ENCODE measurements at regions not wholly inside any gene's neighbourhood (a gene's known extent, or its start where the extent isn't known, plus 50 kb on each side); places are given as distances from the start of the nearest gene placed in this dataset.

DNA sequence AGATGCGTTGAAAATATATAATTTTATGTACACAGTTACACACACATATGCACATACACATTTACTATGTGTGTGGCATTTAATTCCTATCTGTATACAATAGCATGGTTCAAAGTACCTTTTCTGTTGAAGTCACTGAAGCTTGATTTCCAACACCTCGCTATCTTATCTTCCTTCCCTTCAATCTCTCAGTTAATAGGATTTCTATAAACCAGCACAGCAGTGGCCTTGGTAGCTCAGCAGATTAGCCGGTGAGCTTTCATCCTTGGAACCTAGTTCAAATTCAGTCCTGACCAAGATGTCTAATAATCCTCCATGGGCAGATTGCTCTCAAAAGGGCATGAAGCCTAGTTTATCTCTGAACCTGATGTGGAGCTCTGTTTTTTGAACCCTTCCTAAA, 2389.5 kb downstream of the MAT2B start:
- no peak for DNase-seq (ENCODE audit: low read depth in 2 of 2)

DNA sequence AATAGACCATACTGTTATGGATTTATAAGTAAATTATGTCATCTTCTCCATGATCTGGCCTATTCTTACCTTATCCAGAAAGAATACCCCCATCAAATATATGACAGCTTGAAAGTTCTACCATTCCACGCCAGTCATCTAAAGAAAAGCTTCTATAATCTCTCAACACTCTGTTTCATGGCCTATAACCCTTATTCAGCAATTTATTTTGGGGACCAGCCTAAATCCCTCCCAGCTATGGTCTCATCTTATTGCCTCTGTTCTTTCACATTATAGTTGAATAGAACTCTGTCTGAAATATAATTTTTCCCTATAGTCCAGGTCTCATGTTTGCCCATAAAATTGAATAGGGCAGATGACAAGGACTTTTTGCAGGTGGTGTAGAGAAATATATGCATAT, 2387.6 kb upstream of the WWC1 start:
- DNase-seq (ENCODE audit: low read depth in 2 of 2), result no peak

DNA sequence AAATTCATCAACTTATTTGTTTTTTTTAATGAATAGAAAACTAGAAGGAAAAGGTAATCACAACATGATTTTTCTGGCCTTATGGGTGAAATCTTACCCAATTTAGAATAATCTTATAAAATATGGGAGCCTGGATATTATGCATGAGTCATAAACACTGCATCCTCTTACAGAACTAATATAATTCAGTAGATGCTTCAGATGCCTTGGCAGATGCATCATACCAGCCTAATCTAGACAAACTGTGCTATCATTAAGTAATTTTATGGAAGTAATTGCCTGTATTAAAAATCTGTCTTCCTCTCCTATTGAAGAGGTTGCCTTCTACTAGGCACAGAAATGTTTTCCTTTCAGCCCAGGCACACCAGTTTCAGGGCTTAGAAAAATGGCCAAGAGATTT, 2384.6 kb upstream of the WWC1 start:
- no peak for DNase-seq (ENCODE audit: low read depth in 2 of 2)

DNA sequence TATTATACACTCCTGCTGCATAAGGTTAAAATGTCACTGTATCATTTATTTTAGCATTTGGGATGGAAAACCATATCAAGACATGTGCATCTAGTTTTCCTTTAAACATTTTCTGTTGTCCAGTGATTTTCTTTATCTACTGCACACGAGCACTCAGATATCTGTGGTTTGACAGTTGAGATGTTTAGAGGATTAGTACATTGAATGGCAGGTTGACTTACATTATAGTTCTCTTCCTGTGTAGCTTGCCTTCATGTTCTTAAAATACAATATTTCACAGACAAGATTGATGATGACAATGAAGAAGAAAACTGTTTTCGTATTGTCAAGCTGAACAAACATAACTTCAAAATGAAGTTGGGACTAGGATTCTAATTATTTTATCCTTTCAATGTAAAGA, 2378.4 kb upstream of the WWC1 start:
- no peak for DNase-seq (ENCODE audit: low read depth in 2 of 2)

DNA sequence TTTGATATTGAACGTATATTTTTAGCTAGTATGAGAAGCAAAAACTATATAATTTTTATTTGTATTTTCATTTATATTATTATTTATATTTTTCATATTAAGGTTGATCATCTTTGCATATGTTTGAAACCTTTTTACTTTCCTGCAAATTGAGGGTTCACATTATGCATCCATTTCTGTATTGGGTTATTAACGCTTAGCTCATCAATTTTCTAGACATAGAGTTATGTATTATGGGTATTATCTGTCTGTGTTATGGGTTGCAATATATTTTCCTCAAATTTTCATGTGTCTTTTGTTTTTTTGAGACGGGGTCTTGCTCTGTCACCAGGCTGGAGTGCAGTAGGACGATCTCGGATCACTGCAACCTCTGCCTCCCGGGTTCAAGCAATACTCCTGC, 2377.0 kb upstream of the WWC1 start:
- DNase-seq (ENCODE audit: low read depth in 2 of 2), result no peak

DNA sequence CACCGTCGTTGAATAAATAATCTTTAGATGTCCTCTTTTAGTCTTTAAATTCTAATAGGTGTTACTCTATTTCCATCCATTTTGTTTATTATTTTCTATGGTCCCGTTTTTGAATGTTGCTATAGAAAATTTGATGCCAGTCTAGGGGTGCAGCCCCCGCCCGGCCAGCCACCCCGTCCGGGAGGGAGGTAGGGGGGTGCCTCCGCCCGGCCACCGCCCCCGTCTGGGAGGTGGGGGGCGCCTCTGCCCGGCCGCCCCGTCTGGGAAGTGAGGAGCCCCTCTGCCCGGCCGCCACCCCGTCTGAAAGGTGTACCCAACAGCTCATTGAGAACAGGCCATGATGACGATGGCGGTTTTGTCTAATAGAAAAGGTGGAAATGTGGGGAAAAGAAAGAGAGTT, 2372.2 kb upstream of the WWC1 start:
- no peak for DNase-seq (ENCODE audit: low read depth in 2 of 2)

DNA sequence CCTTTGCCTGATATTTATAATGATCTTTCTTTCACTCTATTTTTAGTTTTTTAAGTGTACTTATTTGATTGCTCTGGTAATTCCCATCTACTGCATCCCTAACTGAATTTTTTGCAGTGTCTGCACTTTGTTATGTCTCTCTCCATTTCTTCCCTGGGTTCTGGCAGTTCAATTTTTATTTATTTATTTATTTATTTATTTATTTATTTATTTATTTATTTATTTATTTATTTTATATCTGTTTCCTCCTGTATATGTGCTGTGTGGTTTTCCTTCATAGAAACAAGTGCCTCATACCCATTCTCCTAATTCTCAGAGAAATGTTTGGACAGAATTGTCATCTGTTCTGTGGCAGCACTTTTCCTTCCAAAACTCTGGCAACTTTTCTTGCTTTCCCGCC, 2370.8 kb upstream of the WWC1 start:
- no peak for DNase-seq (ENCODE audit: low read depth in 2 of 2)

DNA sequence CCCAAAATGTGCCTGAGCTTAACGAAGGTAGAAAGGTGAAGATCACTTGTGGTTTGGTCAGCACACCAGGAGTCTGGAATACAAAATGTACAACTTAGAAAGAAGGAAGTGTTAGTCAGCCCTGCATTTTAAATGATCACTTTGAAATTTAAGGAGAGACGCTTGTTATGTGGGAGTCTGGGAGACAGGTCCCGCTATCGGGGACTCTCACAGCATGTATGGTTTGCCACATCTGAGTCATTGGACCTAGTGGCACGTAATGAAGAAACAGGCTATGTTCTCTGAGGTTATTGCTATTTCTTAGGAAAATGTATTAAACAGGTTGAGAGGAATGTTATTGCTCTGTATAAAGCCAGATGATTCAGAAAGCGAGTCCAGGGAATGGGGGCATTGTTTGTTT, 2362.5 kb upstream of the WWC1 start:
- DNase-seq (ENCODE audit: low read depth in 2 of 2), result no peak

DNA sequence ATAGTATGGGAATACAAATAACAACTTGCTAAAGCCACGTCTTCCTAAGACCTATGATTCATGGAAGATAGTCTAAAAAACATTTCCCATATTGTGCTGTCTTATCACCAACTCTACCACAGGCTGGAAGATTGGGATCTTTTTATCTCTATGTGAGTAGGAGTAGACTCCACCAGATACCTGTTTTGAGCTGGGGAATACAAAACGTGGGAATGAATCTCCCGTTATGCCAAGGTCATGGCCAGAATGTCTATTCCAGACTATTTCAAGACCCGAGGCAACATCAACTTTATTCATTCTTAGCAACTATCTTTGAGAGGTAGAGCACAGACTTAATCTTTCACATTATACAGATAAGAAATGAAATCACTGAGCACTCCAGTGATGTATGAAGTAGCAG, 2350.9 kb upstream of the WWC1 start:
- no peak for DNase-seq (ENCODE audit: low read depth in 2 of 2)

DNA sequence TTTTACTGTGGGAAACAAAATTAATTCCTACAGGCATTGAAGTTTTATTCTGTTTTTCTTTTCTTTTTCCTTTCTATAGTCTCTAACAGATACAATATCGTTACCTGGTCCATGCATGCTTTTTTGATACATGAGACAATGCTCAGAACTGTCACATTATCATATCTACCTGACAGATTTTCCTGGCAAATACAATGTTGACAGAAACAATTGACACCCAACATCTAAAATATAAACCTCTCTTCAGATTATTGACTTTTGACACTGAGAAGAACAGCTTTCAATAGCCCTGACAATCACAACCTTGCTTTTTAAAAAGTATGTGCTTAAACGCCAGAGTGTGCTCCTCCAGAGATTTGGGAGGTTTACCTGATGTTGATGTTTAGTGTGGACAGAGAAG, 2334.6 kb upstream of the WWC1 start:
- no peak for DNase-seq (ENCODE audit: low read depth in 2 of 2)

DNA sequence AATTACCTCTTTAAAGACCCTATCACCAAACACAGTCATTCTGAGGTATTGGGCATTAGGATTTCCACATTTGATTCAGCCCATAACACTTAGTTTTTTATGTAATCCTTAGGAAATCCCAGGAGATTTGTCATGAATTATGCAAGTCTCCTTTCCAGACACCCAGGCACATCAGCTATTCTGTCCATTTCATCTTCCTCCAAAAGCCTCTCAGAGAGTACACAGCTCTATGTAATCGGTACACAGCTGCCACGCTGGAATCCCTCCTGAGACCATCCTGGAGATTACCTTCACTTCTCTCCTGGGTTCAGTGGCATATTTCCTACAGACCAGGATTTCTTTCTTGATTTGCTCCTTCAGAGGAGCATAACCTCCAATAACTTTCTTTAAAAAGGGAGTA, 2309.8 kb upstream of the WWC1 start:
- no peak for DNase-seq (ENCODE audit: low read depth in 2 of 2)

DNA sequence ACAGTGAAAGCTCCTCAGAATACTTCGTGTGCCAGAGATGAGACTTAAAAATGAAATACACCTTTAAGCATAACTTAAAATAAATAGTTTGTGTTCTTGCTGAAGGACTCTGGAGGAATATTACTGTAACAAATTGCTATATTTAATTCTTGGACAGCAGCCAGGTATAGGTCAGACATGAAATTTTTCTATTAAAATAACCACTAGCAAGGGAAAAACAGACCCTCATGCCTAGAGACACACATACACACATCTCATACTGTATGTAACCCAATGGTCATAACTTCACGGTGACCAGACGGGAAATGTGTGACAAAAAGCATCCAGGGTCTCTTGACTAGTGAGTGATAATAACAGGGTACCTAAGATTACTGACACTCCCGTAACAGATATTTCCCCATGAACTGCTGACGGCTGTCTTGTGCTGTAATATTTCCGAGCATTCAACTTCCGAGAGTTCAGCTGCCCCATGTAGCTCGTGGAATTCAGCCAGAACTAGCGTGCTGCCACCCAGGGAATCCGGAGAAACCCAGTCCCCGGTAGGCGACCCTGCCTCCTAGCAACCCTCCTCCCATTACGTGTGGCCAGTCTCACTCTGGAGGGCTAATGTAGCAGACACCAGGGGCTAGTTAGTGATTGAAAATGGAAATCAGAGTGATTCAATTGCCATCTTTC, 2295.1 kb upstream of the WWC1 start:
- no peak for DNase-seq (ENCODE audit: low read depth in 2 of 2)

DNA sequence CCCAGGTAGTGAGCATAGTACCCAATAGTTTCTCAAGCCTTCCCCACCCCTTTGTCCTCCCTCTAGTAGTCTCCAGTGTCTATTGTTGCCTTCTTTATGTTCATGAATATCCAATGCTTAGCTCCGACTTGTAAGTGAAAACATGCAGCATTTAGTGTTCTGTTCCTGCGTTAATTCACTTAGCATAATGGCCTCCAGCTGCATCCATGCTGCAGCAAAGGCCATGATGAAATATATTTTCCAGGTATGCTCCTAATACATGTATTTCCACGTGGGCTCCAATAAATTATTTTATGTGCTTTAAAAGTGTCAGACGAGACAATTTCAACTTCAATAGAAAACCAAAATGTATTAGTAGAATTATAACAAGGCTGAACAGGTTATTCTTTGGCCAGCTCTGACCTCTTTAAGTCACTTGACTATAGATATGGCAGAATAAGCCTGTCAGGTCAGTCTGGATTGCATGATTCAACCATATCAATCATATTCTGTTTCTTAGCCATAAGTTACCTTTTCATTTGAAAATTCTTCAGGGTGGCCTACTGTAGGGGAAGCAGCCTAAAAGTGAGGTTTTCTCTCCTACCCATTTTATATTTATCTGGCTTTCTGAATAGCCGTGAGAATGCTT, 2291.6 kb upstream of the WWC1 start:
- no peak for DNase-seq (ENCODE audit: low read depth in 2 of 2)

DNA sequence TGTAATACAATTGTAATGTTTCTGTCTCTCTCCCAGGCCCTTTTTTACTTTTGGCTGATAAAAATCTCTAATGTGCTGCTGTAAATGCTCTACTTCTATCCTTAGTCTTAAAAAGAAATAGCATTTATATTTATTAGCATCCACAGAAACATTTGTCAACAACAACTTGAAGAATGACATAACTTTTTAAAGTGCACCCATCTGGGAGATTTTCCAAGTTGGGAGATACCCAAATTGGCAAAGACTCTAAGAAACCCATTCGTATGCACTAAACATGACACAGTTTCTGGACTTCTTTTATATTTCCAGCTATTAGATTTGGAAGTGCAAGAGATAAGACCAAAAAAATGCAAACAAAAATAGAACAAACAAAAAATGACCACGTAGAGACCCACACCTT, 2287.4 kb upstream of the WWC1 start:
- no peak for DNase-seq (ENCODE audit: low read depth in 2 of 2)

DNA sequence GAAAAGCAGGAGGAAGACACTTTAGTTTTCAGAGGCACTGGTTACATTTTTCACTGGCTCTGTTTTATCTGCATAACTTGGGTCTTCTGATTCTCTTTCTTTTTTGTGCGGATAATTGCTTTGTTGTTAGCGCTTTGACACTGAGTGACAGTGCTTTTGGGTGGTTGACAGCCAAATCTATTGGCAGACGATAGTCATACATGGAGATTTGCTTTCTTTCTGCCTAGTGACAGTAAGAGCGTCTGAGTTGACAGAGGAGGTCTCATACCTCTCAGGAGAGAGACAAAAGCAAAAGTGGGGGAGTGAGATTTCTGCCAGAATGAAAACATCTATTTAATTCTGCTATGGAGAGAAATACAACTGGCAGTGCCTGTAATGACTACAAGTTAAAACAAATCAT, 2278.0 kb upstream of the WWC1 start:
- DNase-seq (ENCODE audit: low read depth in 2 of 2), result no peak

DNA sequence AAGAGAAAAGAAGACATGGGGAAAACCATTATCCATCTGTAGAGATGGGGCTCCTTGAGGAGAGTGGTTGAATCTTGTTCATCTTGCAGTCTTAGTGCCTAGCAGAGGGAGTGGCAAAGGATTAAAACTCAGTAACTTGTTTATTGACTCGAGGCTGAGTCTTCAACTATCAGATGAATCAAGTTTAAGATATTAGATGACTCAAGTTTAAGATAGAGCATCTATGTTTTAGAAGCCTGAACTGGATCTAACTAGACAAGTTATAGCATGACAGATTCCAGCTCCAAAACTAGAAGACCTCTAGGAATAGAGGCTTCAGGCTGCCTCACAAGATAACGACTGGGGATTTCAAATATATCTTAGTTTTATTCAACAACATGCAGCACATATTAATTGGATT, 2277.2 kb upstream of the WWC1 start:
- DNase-seq (ENCODE audit: low read depth in 2 of 2), result no peak

DNA sequence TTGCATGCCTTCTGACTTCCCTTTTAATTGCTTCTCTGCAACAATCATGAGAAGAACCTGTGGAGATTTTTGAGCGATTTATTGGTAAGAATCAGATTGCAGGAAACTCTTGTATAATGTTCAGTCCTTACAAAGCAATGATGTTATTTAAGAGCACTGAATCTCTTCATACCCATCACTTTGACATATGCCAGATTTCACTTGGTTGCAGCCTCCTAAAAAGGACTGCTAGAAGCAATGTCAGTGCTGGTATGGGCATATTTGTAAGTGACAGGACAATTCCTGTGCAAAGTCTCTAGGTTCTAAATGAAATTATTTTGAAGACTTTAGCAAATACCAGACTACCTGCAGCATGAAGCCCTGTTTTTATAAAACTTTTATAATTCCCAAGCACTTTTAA, 2272.7 kb upstream of the WWC1 start:
- no peak for DNase-seq (ENCODE audit: low read depth in 2 of 2)

DNA sequence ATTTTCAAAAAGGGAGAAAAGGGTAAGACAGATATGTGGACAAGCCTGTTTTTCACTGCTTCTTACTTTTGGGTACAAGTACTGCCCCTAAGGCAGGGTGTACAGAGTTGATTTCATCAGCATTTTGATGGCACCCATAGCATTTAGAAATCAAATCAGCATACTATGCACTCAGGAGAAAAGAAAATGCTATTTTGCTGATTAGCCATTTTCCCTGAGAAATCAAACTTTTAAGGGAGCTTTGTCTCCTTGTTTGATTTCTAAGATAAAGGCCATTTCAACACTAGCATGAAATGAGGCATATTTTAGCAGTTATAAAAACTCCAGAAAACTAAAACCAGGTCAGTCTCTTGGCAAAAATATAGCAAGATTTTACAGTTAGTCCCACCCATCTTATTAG, 2269.4 kb upstream of the WWC1 start:
- DNase-seq (ENCODE audit: low read depth in 2 of 2), result no peak

DNA sequence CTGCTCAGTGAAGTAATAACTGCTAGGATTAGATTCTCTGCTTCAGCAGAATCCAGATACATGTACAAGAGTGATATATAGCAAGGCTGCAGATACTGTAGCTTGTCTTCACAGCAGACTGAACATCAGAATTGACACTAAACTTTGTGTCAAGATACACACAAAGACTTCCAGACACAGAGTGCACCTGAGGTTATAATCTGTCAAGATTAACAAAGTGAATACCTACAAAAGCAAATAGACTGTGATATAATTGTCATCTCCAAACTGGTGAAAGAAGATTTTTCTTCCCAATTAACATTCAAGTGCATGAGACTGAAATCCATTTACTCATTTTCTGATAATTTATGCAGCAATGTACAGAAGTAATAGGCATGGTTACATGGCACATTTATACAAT, 2266.5 kb upstream of the WWC1 start:
- DNase-seq (ENCODE audit: low read depth in 2 of 2), result no peak

DNA sequence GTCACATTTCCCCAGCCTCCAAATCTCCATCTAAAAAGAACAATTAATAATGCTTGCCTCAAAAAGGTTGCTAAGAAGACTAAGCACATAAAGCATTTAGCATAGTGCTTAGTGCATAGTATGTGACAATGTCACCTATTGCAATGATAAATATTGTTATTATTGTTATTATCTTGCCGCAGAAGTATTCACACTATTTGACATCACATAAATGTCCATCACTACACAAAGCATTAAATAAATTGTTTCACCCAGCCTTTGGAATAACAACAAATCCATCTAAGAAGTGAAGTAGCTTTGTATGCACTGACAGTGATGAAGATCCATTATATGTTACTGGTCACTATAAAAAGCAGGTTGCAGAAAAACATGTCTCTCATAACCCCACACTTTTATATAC, 2263.9 kb upstream of the WWC1 start:
- no peak for DNase-seq (ENCODE audit: low read depth in 2 of 2)

DNA sequence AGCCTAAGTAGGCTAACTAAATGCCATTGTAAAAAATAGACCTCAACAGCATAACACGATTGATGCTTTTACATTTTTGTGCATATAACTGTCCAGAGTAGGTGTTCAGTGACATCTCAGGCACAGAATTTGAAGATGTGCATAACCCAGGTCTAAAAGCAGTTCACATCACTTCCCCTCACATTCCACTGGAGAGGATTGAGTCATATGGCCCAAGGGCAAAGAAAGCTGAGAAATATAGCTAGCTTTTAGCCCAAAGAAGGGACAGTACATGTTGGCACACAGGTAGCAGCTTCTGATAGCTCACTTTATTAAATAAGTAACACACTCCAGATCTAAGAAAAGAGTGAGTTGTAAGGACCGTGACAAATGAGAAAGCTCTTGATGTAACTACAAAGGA, 2259.5 kb upstream of the WWC1 start:
- no peak for DNase-seq (ENCODE audit: low read depth in 2 of 2)

DNA sequence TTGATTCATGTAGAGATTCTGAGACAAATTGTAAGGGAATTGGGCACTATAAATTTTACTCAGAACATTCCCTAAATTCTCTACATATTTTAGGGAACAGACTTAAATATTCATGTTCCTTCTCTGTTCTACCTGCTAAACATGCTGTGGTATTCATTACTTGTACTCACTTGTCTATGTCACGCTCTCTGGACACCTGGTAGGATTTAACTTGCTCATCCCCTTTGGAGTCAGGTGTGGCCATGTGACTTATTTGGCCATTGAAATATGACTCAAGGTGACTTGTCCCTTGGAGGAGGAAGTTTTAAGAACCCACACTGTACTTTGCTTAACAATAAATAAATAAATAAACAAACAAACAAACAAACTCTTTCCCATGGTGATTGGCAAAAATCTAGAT, 2258.8 kb upstream of the WWC1 start:
- DNase-seq (ENCODE audit: low read depth in 2 of 2), result no peak

DNA sequence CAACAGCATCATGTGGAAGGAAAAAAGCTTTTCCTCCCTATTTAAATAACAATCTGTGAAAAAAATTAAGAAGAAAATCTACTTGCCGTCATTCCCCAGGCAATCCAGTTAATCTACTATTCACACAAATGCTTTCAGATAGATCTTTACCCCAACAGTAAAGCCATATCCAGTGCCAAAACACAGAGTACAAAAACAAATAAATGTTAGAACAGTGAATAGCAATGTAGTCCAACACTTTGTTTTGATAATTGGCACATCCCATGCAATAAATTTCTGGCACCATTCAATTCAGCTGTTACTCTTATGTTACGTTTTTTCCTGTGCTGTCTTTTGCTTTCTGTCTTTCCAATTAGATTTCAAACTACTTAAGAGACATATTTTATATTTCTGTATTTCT, 2245.5 kb upstream of the WWC1 start:
- no peak for DNase-seq (ENCODE audit: low read depth in 2 of 2)

DNA sequence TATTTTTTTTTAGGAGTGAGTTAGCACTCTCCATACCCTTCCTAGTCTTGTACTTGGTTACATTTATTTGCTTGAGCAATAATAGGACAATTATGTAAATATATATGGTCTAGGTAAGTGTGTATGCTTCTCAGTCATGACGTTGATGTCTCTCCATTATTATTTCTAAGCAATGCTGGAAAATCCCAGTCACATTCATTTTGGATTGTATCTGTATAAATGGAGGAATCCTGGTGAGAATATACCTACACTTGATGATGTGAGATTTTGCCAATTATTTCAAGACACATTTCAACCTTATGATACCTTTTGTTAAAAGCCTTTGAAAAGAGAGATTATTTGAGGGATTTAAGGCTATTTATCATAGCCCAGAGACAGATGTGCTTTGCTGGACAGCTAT, 2244.5 kb upstream of the WWC1 start:
- DNase-seq (ENCODE audit: low read depth in 2 of 2), result no peak

All from stimulated activated CD4-positive, alpha-beta T cell treated with anti-CD3 and anti-CD28 coated beads, Interleukin-1b, Interleukin-23, amount 100 ng/mL, for 4 hours (primary cell).